ENCODE measurements at regions not wholly inside any gene's neighbourhood (a gene's known extent, or its start where the extent isn't known, plus 50 kb on each side); places are given as distances from the start of the nearest gene placed in this dataset.

GRCh38 chr2:238711346-238711745 lies 136.5 kb upstream of the TWIST2 start:
- TF ChIP-seq POLR2AphosphoS5 (IDR thresholded peaks at IDR 0.05; ENCODE audit: insufficient read depth in 1 of 2, low read depth in 1 of 2) (no peak), CTCF (IDR thresholded peaks at IDR 0.05) (no peak), POLR2A (IDR thresholded peaks at IDR 0.05) (no peak)

Measured in vagina (tissue), 2 donors.